ENCODE measurements at regions not wholly inside any gene's neighbourhood (a gene's known extent, or its start where the extent isn't known, plus 50 kb on each side); places are given as distances from the start of the nearest gene placed in this dataset.

GRCh38 chr11:104404231-104405175 lies 240.6 kb upstream of the PDGFD start:
- DNase-seq (ENCODE audit: low read depth): peak; percentile 70
- H3K4me3 ChIP-seq (ENCODE audit: low read length): no peak overlapping the region
- TF ChIP-seq CTCF (IDR thresholded peaks at IDR 0.05; ENCODE audit: insufficient read depth, low read depth, low read length, missing control alignments): no peak

GRCh38 chr11:104402812-104403521 lies 239.0 kb upstream of the PDGFD start:
- TF ChIP-seq CTCF (IDR thresholded peaks at IDR 0.05; ENCODE audit: insufficient read depth, low read depth, low read length, missing control alignments): no peak
- DNase-seq (ENCODE audit: low read depth): no peak
- H3K4me3 ChIP-seq (ENCODE audit: low read length): no peak overlapping the region

- no peak for DNase-seq (ENCODE audit: low read depth)
- no peak for TF ChIP-seq CTCF (IDR thresholded peaks at IDR 0.05; ENCODE audit: insufficient read depth, low read depth, low read length, missing control alignments)
Measured at GRCh38 chr11:104394508-104394907, 230.6 kb upstream of the PDGFD start.

GRCh38 chr11:104390651-104391050 lies 226.7 kb upstream of the PDGFD start:
- no peak overlapping the region for H3K4me3 ChIP-seq (ENCODE audit: low read length)
- no peak for TF ChIP-seq CTCF (IDR thresholded peaks at IDR 0.05; ENCODE audit: insufficient read depth, low read depth, low read length, missing control alignments)
- no peak for DNase-seq (ENCODE audit: low read depth)

More at GRCh38 chr11:104394508-104394907, 230.6 kb upstream of the PDGFD start:
- H3K4me3 ChIP-seq (ENCODE audit: low read length): no peak overlapping the region

- no peak for DNase-seq (ENCODE audit: low read depth)
- TF ChIP-seq CTCF (IDR thresholded peaks at IDR 0.05; ENCODE audit: insufficient read depth, low read depth, low read length, missing control alignments): no peak
- no peak overlapping the region for H3K4me3 ChIP-seq (ENCODE audit: low read length)
Measured at GRCh38 chr11:104385884-104386283, 221.9 kb upstream of the PDGFD start.

GRCh38 chr11:104380358-104380757 lies 216.4 kb upstream of the PDGFD start:
- H3K4me3 ChIP-seq (ENCODE audit: low read length): no peak overlapping the region
- TF ChIP-seq CTCF (IDR thresholded peaks at IDR 0.05; ENCODE audit: insufficient read depth, low read depth, low read length, missing control alignments): no peak
- no peak for DNase-seq (ENCODE audit: low read depth)
